ENCODE measurements at regions not wholly inside any gene's neighbourhood (a gene's known extent, or its start where the extent isn't known, plus 50 kb on each side); places are given as distances from the start of the nearest gene placed in this dataset.

DNA sequence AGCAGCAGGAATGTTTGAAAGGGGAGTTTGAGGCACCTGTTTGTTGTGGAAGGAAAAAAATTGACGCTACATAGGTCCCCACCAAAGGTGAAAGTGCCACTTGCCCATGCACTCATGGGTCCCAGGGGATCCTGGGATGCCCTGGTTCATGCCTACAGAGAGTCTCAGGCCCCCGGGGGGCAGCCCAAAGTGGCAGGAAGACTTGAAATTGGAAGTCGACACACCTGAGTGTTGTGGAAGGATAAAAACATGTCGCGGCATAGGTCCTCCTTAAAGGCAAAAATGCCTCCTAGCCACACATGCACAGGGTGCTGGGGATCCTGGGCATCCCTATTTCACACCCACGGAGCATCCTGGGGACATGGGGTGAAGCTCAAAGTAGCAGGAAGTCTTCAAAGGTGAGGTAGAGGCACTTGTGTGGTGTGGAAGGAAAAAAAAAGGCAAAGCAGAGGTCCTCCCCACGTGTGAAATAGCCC lies 576.1 kb downstream of the ALG10 start:
- H3K9me3 ChIP-seq (replicated peaks; ENCODE audit: control insufficient read depth, insufficient read depth, low read length) = no peaks in the 10 kb centered on the region; the same call in 2 of the 3 replicates
- ChIA-PET POLR2A (no interaction called here), CTCF (no interaction called here), SMC1A (ENCODE audit: uncharacterized antibody, unreplicated experiment) (no interaction called here), RAD21 (ENCODE audit: unreplicated experiment) (no interaction called here)
- no peaks in the 10 kb centered on the region for H3K4me1 ChIP-seq (ENCODE audit: control insufficient read depth, insufficient read depth, low read length)
- DNase-seq (ENCODE audit: low read depth, low spot score) (no peak), ATAC-seq (no peak), FAIRE-seq (no peak)
- no peaks in the 10 kb centered on the region for H3K36me3 ChIP-seq (ENCODE audit: control insufficient read depth in 2 of 2, insufficient read depth in 2 of 2, low read length in 1 of 2)
- H3K4me2 ChIP-seq (ENCODE audit: control insufficient read depth, insufficient read depth) = no peak overlapping the region
- intact Hi-C loops (cut with micrococcal nuclease; ENCODE audit: unreplicated experiment) (no loop called here), in situ Hi-C loops (cut with MboI) (loop anchor here (10.0 to 25.0 kb wide), 2 partner anchors 46 to 311 kb away; no protein-coding TSS in a partner anchor)
- H3K27ac ChIP-seq (ENCODE audit: control insufficient read depth, insufficient read depth) = no peak overlapping the region
- H4K20me1 ChIP-seq (ENCODE audit: control insufficient read depth, insufficient read depth) = no peaks in the 10 kb centered on the region
- no peaks in the 10 kb centered on the region for H3K79me2 ChIP-seq (ENCODE audit: control insufficient read depth, insufficient read depth, low read length)
- TF ChIP-seq ZNF622 (IDR thresholded peaks at IDR 0.05) (no peak), TCF7 (IDR thresholded peaks at IDR 0.05; ENCODE audit: borderline replicate concordance) (no peak), MXI1 (IDR thresholded peaks at IDR 0.05; ENCODE audit: low read depth, low read length) (no peak), MEF2B (IDR thresholded peaks at IDR 0.05; ENCODE audit: partially characterized antibody, poor library complexity, severe bottlenecking) (no peak), NFIC (IDR thresholded peaks at IDR 0.05; ENCODE audit: low read depth, low read length) (no peak), NFYA (IDR thresholded peaks at IDR 0.05; ENCODE audit: borderline replicate concordance, low read depth, low read length) (no peak), DPF2 (IDR thresholded peaks at IDR 0.05) (no peak), CHD1 (IDR thresholded peaks at IDR 0.05; ENCODE audit: low read depth, low read length) (no peak), ELK1 (IDR thresholded peaks at IDR 0.05; ENCODE audit: low read depth, low read length) (no peak), FOXK2 (IDR thresholded peaks at IDR 0.05) (no peak)
- TF ChIP-seq, protein P1, sequence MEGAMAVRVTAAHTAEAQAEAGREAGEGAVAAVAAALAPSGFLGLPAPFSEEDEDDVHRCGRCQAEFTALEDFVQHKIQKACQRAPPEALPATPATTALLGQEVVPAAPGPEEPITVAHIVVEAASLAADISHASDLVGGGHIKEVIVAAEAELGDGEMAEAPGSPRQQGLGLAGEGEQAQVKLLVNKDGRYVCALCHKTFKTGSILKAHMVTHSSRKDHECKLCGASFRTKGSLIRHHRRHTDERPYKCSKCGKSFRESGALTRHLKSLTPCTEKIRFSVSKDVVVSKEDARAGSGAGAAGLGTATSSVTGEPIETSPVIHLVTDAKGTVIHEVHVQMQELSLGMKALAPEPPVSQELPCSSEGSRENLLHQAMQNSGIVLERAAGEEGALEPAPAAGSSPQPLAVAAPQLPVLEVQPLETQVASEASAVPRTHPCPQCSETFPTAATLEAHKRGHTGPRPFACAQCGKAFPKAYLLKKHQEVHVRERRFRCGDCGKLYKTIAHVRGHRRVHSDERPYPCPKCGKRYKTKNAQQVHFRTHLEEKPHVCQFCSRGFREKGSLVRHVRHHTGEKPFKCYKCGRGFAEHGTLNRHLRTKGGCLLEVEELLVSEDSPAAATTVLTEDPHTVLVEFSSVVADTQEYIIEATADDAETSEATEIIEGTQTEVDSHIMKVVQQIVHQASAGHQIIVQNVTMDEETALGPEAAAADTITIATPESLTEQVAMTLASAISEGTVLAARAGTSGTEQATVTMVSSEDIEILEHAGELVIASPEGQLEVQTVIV (IDR thresholded peaks at IDR 0.05; ENCODE audit: borderline replicate concordance, partially characterized antibody) = no peak
- TF ChIP-seq, protein P2, sequence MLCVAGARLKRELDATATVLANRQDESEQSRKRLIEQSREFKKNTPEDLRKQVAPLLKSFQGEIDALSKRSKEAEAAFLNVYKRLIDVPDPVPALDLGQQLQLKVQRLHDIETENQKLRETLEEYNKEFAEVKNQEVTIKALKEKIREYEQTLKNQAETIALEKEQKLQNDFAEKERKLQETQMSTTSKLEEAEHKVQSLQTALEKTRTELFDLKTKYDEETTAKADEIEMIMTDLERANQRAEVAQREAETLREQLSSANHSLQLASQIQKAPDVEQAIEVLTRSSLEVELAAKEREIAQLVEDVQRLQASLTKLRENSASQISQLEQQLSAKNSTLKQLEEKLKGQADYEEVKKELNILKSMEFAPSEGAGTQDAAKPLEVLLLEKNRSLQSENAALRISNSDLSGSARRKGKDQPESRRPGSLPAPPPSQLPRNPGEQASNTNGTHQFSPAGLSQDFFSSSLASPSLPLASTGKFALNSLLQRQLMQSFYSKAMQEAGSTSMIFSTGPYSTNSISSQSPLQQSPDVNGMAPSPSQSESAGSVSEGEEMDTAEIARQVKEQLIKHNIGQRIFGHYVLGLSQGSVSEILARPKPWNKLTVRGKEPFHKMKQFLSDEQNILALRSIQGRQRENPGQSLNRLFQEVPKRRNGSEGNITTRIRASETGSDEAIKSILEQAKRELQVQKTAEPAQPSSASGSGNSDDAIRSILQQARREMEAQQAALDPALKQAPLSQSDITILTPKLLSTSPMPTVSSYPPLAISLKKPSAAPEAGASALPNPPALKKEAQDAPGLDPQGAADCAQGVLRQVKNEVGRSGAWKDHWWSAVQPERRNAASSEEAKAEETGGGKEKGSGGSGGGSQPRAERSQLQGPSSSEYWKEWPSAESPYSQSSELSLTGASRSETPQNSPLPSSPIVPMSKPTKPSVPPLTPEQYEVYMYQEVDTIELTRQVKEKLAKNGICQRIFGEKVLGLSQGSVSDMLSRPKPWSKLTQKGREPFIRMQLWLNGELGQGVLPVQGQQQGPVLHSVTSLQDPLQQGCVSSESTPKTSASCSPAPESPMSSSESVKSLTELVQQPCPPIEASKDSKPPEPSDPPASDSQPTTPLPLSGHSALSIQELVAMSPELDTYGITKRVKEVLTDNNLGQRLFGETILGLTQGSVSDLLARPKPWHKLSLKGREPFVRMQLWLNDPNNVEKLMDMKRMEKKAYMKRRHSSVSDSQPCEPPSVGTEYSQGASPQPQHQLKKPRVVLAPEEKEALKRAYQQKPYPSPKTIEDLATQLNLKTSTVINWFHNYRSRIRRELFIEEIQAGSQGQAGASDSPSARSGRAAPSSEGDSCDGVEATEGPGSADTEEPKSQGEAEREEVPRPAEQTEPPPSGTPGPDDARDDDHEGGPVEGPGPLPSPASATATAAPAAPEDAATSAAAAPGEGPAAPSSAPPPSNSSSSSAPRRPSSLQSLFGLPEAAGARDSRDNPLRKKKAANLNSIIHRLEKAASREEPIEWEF (IDR thresholded peaks at IDR 0.05; ENCODE audit: insufficient replicate concordance, low read depth, low read length) = no peak
- BruUV-seq (replicated peaks) = no TSS peak
- H3K27me3 ChIP-seq (replicated peaks in 1 of 2; ENCODE audit: control insufficient read depth in 2 of 2, insufficient read depth in 2 of 2, low read length in 1 of 2) = no peaks in the 10 kb centered on the region
- no peak overlapping the region for H3K4me3 ChIP-seq
- no peak overlapping the region for H3K9ac ChIP-seq (ENCODE audit: control insufficient read depth, insufficient read depth, low read length)
- no peak overlapping the region for H2AFZ ChIP-seq (ENCODE audit: control insufficient read depth, low read depth, low read length)
- 48% methylated on average over 7 of the region's 7 CpGs for WGBS (ENCODE audit: insufficient coverage, insufficient replicate concordance, low lambda C conversion rate, missing lambda C conversion rate)

All from GM12878 (cell line).